ENCODE measurements at regions not wholly inside any gene's neighbourhood (a gene's known extent, or its start where the extent isn't known, plus 50 kb on each side); places are given as distances from the start of the nearest gene placed in this dataset.

- TF ChIP-seq, protein P1, sequence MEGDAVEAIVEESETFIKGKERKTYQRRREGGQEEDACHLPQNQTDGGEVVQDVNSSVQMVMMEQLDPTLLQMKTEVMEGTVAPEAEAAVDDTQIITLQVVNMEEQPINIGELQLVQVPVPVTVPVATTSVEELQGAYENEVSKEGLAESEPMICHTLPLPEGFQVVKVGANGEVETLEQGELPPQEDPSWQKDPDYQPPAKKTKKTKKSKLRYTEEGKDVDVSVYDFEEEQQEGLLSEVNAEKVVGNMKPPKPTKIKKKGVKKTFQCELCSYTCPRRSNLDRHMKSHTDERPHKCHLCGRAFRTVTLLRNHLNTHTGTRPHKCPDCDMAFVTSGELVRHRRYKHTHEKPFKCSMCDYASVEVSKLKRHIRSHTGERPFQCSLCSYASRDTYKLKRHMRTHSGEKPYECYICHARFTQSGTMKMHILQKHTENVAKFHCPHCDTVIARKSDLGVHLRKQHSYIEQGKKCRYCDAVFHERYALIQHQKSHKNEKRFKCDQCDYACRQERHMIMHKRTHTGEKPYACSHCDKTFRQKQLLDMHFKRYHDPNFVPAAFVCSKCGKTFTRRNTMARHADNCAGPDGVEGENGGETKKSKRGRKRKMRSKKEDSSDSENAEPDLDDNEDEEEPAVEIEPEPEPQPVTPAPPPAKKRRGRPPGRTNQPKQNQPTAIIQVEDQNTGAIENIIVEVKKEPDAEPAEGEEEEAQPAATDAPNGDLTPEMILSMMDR (IDR thresholded peaks at IDR 0.05; ENCODE audit: borderline replicate concordance, extremely low read depth, low read length, poor library complexity, severe bottlenecking): no peak
- TF ChIP-seq EZH2 (IDR thresholded peaks at IDR 0.05; ENCODE audit: borderline replicate concordance, low read depth, low read length, severe bottlenecking): no peak
Measured at GRCh38 chr2:58425368-58425767, 184.2 kb upstream of the FANCL start.
